Mesenchymal stem cell (in vitro differentiated cells and primary cell): ENCODE measurements at regions not wholly inside any gene's neighbourhood (a gene's known extent, or its start where the extent isn't known, plus 50 kb on each side); places are given as distances from the start of the nearest gene placed in this dataset.
"Not testable (repeated sequence)": the region's sequence is repeated elsewhere in the genome, so short reads cannot be mapped to it uniquely, and the experiment has no call there.

Experiments used
- DNase-seq: peaks from one replicate; pipeline ENCODE4 v3.0.0-alpha.2; 2013
- H2AFZ ChIP-seq: one replicate; pipeline ENCODE4 v1.6.1; 2013; ENCODE audit warnings: low read depth, mild to moderate bottlenecking, control low read depth, inconsistent platforms, low read length, moderate library complexity
- H2AK5ac ChIP-seq: 2 replicates; pipeline ENCODE4 v1.6.1; 2013; ENCODE audit warnings: low read length, moderate library complexity, mild to moderate bottlenecking, inconsistent platforms; ENCODE audit not compliant: severe bottlenecking
- H2BK120ac ChIP-seq: one replicate; pipeline ENCODE4 v1.6.1; 2013; ENCODE audit warnings: low read depth, mild to moderate bottlenecking, inconsistent platforms, low read length, moderate library complexity
- H2BK12ac ChIP-seq, 2 experiments: one replicate each; pipeline ENCODE4 v1.6.1; 2013; ENCODE audit warnings: inconsistent platforms in 2 of 2, low read length in 2 of 2, mild to moderate bottlenecking in 2 of 2, moderate library complexity in 2 of 2, control low read depth in 1 of 2
- H2BK15ac ChIP-seq: one replicate; pipeline ENCODE4 v1.6.1; 2013; ENCODE audit warnings: mild to moderate bottlenecking, low read depth, inconsistent platforms; ENCODE audit not compliant: poor library complexity, severe bottlenecking
- H2BK5ac ChIP-seq: 2 replicates; pipeline ENCODE4 v1.6.1; 2013; ENCODE audit warnings: low read depth, mild to moderate bottlenecking, low read length, control low read depth, inconsistent platforms; ENCODE audit not compliant: poor library complexity, severe bottlenecking
- H3K14ac ChIP-seq, 2 experiments: one replicate each; pipeline ENCODE4 v1.6.1; 2013; ENCODE audit warnings: inconsistent platforms in 2 of 2, low read length in 2 of 2, control low read depth in 1 of 2, mild to moderate bottlenecking in 1 of 2, moderate library complexity in 1 of 2
- H3K18ac ChIP-seq, 2 experiments: one replicate each; pipeline ENCODE4 v1.6.1; 2013; ENCODE audit warnings: inconsistent platforms in 2 of 2, low read length in 2 of 2, control low read depth in 1 of 2, low read depth in 1 of 2, mild to moderate bottlenecking in 1 of 2
- H3K23ac ChIP-seq, 2 experiments: one replicate each; pipeline ENCODE4 v1.6.1; 2013; ENCODE audit warnings: inconsistent platforms in 2 of 2, low read length in 2 of 2, mild to moderate bottlenecking in 2 of 2, moderate library complexity in 2 of 2, control low read depth in 1 of 2
- H3K27ac ChIP-seq: 2 replicates; pipeline ENCODE4 v1.5.1; 2013; ENCODE audit warnings: mild to moderate bottlenecking, moderate library complexity, low read length, control low read depth, inconsistent platforms; ENCODE audit not compliant: poor library complexity, severe bottlenecking
- H3K27me3 ChIP-seq, 2 experiments: 2 replicates each; pipeline versions ENCODE4 v1.6.1 to v1.7.0; 2013; ENCODE audit warnings: low read length in 2 of 2, mild to moderate bottlenecking in 2 of 2, moderate library complexity in 2 of 2, control low read depth in 1 of 2, inconsistent platforms in 1 of 2; ENCODE audit not compliant: control insufficient read depth in 1 of 2, insufficient read depth in 1 of 2
- H3K36me3 ChIP-seq, 2 experiments: 2 replicates each; pipeline versions ENCODE4 v1.6.1 to v1.7.0; 2013; ENCODE audit warnings: low read length in 2 of 2, control low read depth in 1 of 2, inconsistent platforms in 1 of 2, low read depth in 1 of 2, mild to moderate bottlenecking in 1 of 2; ENCODE audit not compliant: insufficient read depth in 2 of 2, control insufficient read depth in 1 of 2
- H3K4ac ChIP-seq, 2 experiments: one replicate each; pipeline ENCODE4 v1.6.1; 2013; ENCODE audit warnings: inconsistent platforms in 2 of 2, low read length in 2 of 2, mild to moderate bottlenecking in 2 of 2, moderate library complexity in 2 of 2, control low read depth in 1 of 2, low read depth in 1 of 2
- H3K4me1 ChIP-seq: 2 replicates; pipeline ENCODE4 v1.6.1; 2013; ENCODE audit warnings: low read depth, low read length, control low read depth; ENCODE audit not compliant: control insufficient read depth, insufficient read depth
- H3K4me2 ChIP-seq: 2 replicates; pipeline ENCODE4 v1.6.1; 2013; ENCODE audit warnings: low read length, mild to moderate bottlenecking, inconsistent platforms; ENCODE audit not compliant: poor library complexity, severe bottlenecking
- H3K4me3 ChIP-seq, 2 experiments: 2 replicates each; pipeline versions ENCODE4 v1.5.1 to v1.7.0; 2013; ENCODE audit warnings: low read length in 2 of 2, mild to moderate bottlenecking in 2 of 2, control low read depth in 1 of 2, low read depth in 1 of 2; ENCODE audit not compliant: insufficient read depth in 1 of 2
- H3K79me1 ChIP-seq: replicated peaks from 2 replicates; pipeline ENCODE4 v1.6.1; 2013; ENCODE audit warnings: mild to moderate bottlenecking, control low read depth, low read length, inconsistent platforms; ENCODE audit not compliant: poor library complexity, severe bottlenecking
- H3K9ac ChIP-seq: 2 replicates; pipeline ENCODE4 v1.7.0; 2013; ENCODE audit warnings: mild to moderate bottlenecking, low read length, moderate library complexity
- H3K9me3 ChIP-seq: 2 replicates; pipeline ENCODE4 v1.7.0; 2013; ENCODE audit warnings: mild to moderate bottlenecking, low read length; ENCODE audit not compliant: control insufficient read depth
- H4K8ac ChIP-seq: one replicate; pipeline ENCODE4 v1.6.1; 2013; ENCODE audit warnings: inconsistent platforms, mild to moderate bottlenecking, low read length, moderate library complexity
- H4K91ac ChIP-seq: one replicate; pipeline ENCODE4 v1.6.1; 2013; ENCODE audit warnings: mild to moderate bottlenecking, low read length, inconsistent platforms
- WGBS: methylation state at CpG from one replicate; pipeline ENCODE4 v1.1.7; 2013; ENCODE audit warnings: mixed read lengths; 5-methylcytosine and 5-hydroxymethylcytosine counted together

- DNase-seq, result no peak
- H3K4me3 ChIP-seq, result no peak overlapping the region
- no peaks in the 10 kb centered on the region for H3K4me1 ChIP-seq
- no peak overlapping the region for H2AK5ac ChIP-seq
- H3K27me3 ChIP-seq, result no peaks in the 10 kb centered on the region
- H3K79me1 ChIP-seq, result no peaks in the 10 kb centered on the region
- no peak overlapping the region for H2BK15ac ChIP-seq
- H4K91ac ChIP-seq, result no peak overlapping the region
- H3K9me3 ChIP-seq, result no peaks in the 10 kb centered on the region
- H3K9ac ChIP-seq, result no peak overlapping the region
- H3K27ac ChIP-seq, result no peak overlapping the region
- H3K4me2 ChIP-seq, result no peak overlapping the region
- H3K4ac ChIP-seq, result no peak overlapping the region
- H2AFZ ChIP-seq, result no peak overlapping the region
- no peaks in the 10 kb centered on the region for H3K36me3 ChIP-seq
- H3K14ac ChIP-seq, result no peak overlapping the region
- no peak overlapping the region for H2BK12ac ChIP-seq
- no peak overlapping the region for H2BK120ac ChIP-seq
- H4K8ac ChIP-seq, result no peak overlapping the region
- H3K23ac ChIP-seq, result no peak overlapping the region
- H3K18ac ChIP-seq, result no peak overlapping the region
- H2BK5ac ChIP-seq, result no peak overlapping the region
Measured at GRCh38 chr11:50178737-50179136, 146.1 kb downstream of the OR4C45 start.

DNA sequence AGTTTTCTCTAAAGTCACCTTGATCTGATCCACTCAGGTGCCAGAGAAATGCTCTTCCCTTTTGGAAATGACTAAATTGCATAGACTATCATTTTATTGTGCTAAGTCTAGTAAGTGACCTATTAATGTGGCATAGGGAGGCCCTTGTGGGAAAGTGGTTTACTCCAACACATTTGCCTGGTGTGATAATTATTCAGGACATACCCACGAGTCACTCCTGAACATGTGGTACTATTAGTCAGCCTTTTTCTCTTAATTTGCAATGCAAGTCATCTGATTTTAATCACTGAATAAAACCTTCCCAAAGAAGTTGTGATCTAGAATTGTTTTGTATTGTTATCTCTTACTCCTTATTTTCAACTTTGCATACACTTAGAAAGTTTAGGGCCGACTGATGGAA lies 148.7 kb downstream of the OR4C45 start:
- Histone ChIP-seq H3K79me1 (no peaks in the 10 kb centered on the region), H2BK12ac (no peak overlapping the region), H4K8ac (no peak overlapping the region), H2BK120ac (no peak overlapping the region), H3K9me3 (no peaks in the 10 kb centered on the region), H3K27me3 (no peaks in the 10 kb centered on the region), H2BK5ac (no peak overlapping the region), H3K4me2 (no peak overlapping the region), H3K9ac (no peak overlapping the region), H2AK5ac (no peak overlapping the region), H3K18ac (no peak overlapping the region), H2AFZ (no peak overlapping the region), H3K4me1 (no peaks in the 10 kb centered on the region), H3K36me3 (no peaks in the 10 kb centered on the region), H3K4ac (no peak overlapping the region), H3K14ac (no peak overlapping the region), H3K27ac (no peak overlapping the region), H2BK15ac (no peak overlapping the region), H3K23ac (no peak overlapping the region), H4K91ac (no peak overlapping the region), H3K4me3 (no peak overlapping the region)
- DNase-seq, result no peak
- no CpG with 5 or more reads among the region's 2 CpGs for WGBS

GRCh38 chr11:50182486-50182885 lies 149.8 kb downstream of the OR4C45 start:
- 88% methylated on average over 2 of the region's 2 CpGs for WGBS
- H3K36me3 ChIP-seq, result no peaks in the 10 kb centered on the region
- no peaks in the 10 kb centered on the region for H3K4me1 ChIP-seq
- H2BK5ac ChIP-seq, result no peak overlapping the region
- H2BK15ac ChIP-seq, result no peak overlapping the region
- H3K79me1 ChIP-seq, result no peaks in the 10 kb centered on the region
- no peak overlapping the region for H4K91ac ChIP-seq
- no peak overlapping the region for H3K4me2 ChIP-seq
- H3K4me3 ChIP-seq, result no peak overlapping the region
- no peak overlapping the region for H3K14ac ChIP-seq
- no peaks in the 10 kb centered on the region for H3K27me3 ChIP-seq
- H3K27ac ChIP-seq, result no peak overlapping the region
- H4K8ac ChIP-seq, result no peak overlapping the region
- H2BK120ac ChIP-seq, result no peak overlapping the region
- H3K9ac ChIP-seq, result peak overlapping the region; percentile 53
- no peak overlapping the region for H3K23ac ChIP-seq
- no peak overlapping the region for H2AFZ ChIP-seq
- no peak overlapping the region for H2AK5ac ChIP-seq
- H3K9me3 ChIP-seq, result no peaks in the 10 kb centered on the region
- DNase-seq, result no peak
- no peak overlapping the region for H3K4ac ChIP-seq
- no peak overlapping the region for H3K18ac ChIP-seq
- no peak overlapping the region for H2BK12ac ChIP-seq

GRCh38 chr11:50183170-50183569 lies 150.5 kb downstream of the OR4C45 start:
- H2BK5ac ChIP-seq, H3K27ac ChIP-seq, H2BK12ac ChIP-seq, H2BK120ac ChIP-seq, H2BK15ac ChIP-seq, H3K18ac ChIP-seq, H3K4ac ChIP-seq, H3K4me3 ChIP-seq, DNase-seq, H2AK5ac ChIP-seq, H3K79me1 ChIP-seq, H4K91ac ChIP-seq, H4K8ac ChIP-seq, H3K36me3 ChIP-seq, H2AFZ ChIP-seq, H3K23ac ChIP-seq, H3K14ac ChIP-seq, H3K4me2 ChIP-seq, H3K27me3 ChIP-seq, H3K4me1 ChIP-seq, H3K9me3 ChIP-seq: not testable (repeated sequence)
- WGBS, result 90% methylated on average over 9 of the region's 19 CpGs
- peak overlapping the region; percentile 53 for H3K9ac ChIP-seq
